GM18508 (cell line): ENCODE measurements at regions not wholly inside any gene's neighbourhood (a gene's known extent, or its start where the extent isn't known, plus 50 kb on each side); places are given as distances from the start of the nearest gene placed in this dataset.
"Not testable (repeated sequence)": the region's sequence is repeated elsewhere in the genome, so short reads cannot be mapped to it uniquely, and the experiment has no call there.

ENCODE experiments used
- ATAC-seq: cut with Tn5 transposase; IDR thresholded peaks from one replicate; pipeline ENCODE4 v1.9.1; 2021; ENCODE audit warnings: moderate number of reproducible peaks; ENCODE audit not compliant: insufficient read depth, unreplicated experiment

- ATAC-seq: not testable (repeated sequence)
These were observed 584.3 kb upstream of the COBL start for GRCh38 chr7:51900755-51901488.

GRCh38 chr7:51899611-51900010 lies 583.0 kb upstream of the COBL start:
- ATAC-seq: no peak

GRCh38 chr7:51882412-51882811 lies 565.8 kb upstream of the COBL start:
- no peak for ATAC-seq

GRCh38 chr7:51881309-51881708 lies 564.7 kb upstream of the COBL start:
- ATAC-seq: no peak

GRCh38 chr7:51878865-51879264 lies 562.3 kb upstream of the COBL start:
- no peak for ATAC-seq

- ATAC-seq: no peak
These were observed 552.8 kb upstream of the COBL start for GRCh38 chr7:51869452-51869851.

GRCh38 chr7:51867117-51867516 lies 550.5 kb upstream of the COBL start:
- no peak for ATAC-seq

GRCh38 chr7:51860305-51860704 lies 543.7 kb upstream of the COBL start:
- ATAC-seq: no peak

GRCh38 chr7:51850126-51850525 lies 533.5 kb upstream of the COBL start:
- no peak for ATAC-seq

GRCh38 chr7:51847461-51848134 lies 531.0 kb upstream of the COBL start:
- no peak for ATAC-seq

- ATAC-seq: not testable (repeated sequence)
These were observed 522.5 kb upstream of the COBL start for GRCh38 chr7:51839130-51839529.

GRCh38 chr7:51827631-51828030 lies 511.0 kb upstream of the COBL start:
- no peak for ATAC-seq

GRCh38 chr7:51824050-51824449 lies 507.4 kb upstream of the COBL start:
- no peak for ATAC-seq

- no peak for ATAC-seq
These were observed 506.8 kb upstream of the COBL start for GRCh38 chr7:51823437-51823836.

- ATAC-seq: no peak
These were observed 501.2 kb upstream of the COBL start for GRCh38 chr7:51817694-51818225.

GRCh38 chr7:51805783-51806431 lies 489.3 kb upstream of the COBL start:
- ATAC-seq: not testable (repeated sequence)

GRCh38 chr7:51802718-51803117 lies 486.1 kb upstream of the COBL start:
- no peak for ATAC-seq

- no peak for ATAC-seq
These were observed 480.8 kb upstream of the COBL start for GRCh38 chr7:51797371-51797770.

GRCh38 chr7:51792796-51793195 lies 476.2 kb upstream of the COBL start:
- no peak for ATAC-seq

GRCh38 chr7:51789489-51789888 lies 472.9 kb upstream of the COBL start:
- no peak for ATAC-seq

- ATAC-seq: no peak
These were observed 469.7 kb upstream of the COBL start for GRCh38 chr7:51786284-51786683.
